Fibroblast of the aortic adventitia (primary cell): ENCODE measurements at regions not wholly inside any gene's neighbourhood (a gene's known extent, or its start where the extent isn't known, plus 50 kb on each side); places are given as distances from the start of the nearest gene placed in this dataset.

Source experiments
- DNase-seq: peaks from one replicate; pipeline ENCODE4 v3.0.0-alpha.2; 2010; ENCODE audit warnings: low read depth
- H3K4me3 ChIP-seq: 2 replicates; pipeline ENCODE4 v1.5.1; 2011; ENCODE audit warnings: low read depth, mild to moderate bottlenecking, control low read depth, low read length, moderate library complexity
- TF ChIP-seq, protein P1 (sequence below): IDR thresholded peaks from 2 replicates; pipeline ENCODE4 v1.5.1; 2011; ENCODE audit warnings: mild to moderate bottlenecking, low read length, control low read depth, inconsistent platforms; ENCODE audit not compliant: insufficient read depth

DNA sequence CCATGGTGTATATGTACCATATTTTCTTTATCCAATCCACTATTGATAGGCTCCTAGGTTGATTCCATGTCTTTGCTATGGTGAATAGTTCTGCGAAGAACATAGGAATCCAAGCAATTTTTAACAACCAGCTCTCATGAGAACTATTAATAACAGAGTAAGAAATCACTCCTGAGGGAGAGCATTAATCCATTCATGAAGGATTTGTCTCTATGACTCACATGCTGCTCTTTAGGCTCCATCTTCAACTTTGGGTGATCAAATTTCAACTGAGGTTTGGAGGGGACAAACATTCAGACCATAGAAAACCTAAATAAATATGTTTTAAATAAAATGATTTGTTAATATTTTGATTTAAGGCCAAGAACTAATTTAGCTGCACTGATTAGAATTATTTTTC, 147.4 kb downstream of the NSUN3 start:
- H3K4me3 ChIP-seq, result no peak overlapping the region
- TF ChIP-seq, protein P1, sequence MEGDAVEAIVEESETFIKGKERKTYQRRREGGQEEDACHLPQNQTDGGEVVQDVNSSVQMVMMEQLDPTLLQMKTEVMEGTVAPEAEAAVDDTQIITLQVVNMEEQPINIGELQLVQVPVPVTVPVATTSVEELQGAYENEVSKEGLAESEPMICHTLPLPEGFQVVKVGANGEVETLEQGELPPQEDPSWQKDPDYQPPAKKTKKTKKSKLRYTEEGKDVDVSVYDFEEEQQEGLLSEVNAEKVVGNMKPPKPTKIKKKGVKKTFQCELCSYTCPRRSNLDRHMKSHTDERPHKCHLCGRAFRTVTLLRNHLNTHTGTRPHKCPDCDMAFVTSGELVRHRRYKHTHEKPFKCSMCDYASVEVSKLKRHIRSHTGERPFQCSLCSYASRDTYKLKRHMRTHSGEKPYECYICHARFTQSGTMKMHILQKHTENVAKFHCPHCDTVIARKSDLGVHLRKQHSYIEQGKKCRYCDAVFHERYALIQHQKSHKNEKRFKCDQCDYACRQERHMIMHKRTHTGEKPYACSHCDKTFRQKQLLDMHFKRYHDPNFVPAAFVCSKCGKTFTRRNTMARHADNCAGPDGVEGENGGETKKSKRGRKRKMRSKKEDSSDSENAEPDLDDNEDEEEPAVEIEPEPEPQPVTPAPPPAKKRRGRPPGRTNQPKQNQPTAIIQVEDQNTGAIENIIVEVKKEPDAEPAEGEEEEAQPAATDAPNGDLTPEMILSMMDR, result no peak
- DNase-seq, result no peak

DNA sequence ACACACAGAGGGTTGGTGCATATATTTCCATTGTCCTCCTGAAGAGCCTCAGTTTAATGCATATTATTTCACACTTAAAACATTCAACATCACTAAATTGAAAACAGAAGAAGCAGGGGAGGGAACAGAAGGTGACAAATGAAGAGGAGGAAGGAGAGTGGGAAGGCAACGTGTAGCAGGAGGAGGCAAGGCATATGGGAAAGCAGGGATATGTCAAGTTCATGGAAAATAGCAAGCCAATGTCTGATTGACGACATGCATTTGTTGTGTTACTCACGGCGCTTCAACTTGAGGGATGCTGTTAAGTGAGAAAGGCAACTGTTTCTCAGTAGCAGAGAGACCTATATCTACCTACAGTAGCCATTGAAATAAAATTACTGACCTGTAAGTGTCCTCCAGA, 154.5 kb downstream of the NSUN3 start:
- TF ChIP-seq, protein P1, result no peak
- DNase-seq, result no peak
- H3K4me3 ChIP-seq, result no peak overlapping the region

DNA sequence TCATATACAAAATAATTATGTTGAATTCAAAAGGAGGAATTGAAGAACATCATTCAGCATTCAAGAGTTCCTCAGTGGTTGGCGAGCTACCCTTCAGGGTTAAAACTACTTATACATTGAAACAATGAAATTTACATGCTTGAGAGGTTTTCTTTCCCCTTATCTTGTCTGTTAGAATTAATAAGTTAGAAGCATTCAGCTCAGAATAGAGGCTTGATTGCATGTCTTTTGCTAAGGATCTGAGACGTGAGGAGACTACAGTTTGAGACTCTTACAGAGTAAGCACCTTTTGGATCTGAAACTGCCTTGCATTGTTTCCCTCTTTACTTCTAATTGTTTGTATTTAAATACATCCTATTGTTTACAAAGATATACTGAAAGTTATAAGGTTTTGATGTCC, 157.6 kb downstream of the NSUN3 start:
- no peak for DNase-seq
- no peak overlapping the region for H3K4me3 ChIP-seq
- TF ChIP-seq, protein P1, result no peak

DNA sequence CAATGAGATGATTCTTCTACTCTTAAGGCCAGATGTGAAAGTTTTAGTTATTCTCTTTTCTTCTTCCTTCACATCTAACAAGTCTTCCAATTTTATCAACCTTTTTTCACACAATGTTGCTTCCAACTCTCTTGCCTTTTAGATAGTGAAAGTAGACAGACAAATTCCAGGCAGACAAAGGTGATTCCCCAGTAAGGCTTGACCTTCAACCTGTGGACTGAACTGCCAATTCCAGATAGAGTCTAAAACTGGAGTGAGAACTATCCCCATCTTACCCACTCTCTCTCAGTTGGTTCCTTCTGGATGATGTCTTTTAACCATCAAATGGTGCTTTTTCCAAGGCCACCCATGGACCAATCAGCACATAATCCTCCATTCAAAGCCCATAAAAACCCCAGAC, 159.0 kb downstream of the NSUN3 start:
- no peak for DNase-seq
- H3K4me3 ChIP-seq, result no peak overlapping the region
- TF ChIP-seq, protein P1, result no peak

DNA sequence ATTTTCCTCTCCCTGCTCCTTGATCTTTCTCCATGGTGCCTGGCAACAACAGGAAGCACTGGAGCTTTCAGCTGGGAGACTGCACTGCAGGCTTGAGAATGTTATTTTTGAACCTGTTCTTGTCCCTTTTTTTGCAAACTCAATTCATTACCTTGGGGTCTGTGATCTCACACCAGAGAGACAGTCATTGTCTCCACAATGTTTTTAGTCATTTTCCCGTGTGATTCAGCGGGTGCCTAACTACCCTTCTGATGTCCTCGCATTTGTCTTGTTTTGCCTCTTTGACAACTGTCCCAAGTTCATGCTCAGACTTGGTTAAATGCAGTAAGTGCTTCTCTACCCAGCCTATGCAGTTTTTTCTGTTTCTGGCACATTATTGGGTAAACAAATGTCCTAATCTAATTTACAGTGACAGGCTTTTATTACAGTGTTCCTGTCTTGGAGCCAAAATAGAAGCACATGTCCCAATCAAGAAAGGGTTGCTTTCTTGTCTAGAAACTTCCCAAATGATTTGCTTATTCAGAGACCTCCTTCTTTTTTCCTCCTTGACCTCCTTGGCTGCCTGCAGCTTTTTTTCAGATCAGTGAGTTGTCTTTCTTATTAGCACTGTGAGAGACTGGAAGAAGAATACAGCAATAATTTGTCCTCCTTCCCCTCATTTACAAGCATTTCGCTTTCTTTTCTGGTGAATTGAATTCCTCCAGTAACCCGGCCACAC, 162.4 kb downstream of the NSUN3 start:
- no peak overlapping the region for H3K4me3 ChIP-seq
- DNase-seq, result peak; percentile 4

DNA sequence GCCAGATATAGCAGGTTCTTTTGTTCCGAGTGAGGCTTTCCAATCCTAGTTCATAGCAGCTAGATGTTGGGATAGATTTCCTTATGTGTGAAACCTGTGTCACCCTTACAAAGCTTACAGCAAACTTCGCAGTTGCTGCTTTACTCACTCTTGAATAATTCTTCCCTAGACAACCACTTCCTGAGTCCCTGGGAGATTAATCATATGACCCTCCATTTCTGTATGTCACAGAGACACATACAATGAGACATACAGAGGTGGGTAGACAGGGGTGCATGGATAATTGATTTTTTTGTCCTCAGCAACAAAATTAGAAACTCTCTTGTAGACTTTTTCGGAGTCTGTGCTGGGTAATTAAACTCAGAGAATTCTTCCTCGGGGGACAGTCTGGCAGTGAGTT, 163.2 kb downstream of the NSUN3 start:
- peak; percentile 44 for DNase-seq
- TF ChIP-seq, protein P1, result no peak
- H3K4me3 ChIP-seq, result no peak overlapping the region

More for the DNA sequence above, 162.4 kb downstream of the NSUN3 start:
- TF ChIP-seq, protein P1, result no peak

DNA sequence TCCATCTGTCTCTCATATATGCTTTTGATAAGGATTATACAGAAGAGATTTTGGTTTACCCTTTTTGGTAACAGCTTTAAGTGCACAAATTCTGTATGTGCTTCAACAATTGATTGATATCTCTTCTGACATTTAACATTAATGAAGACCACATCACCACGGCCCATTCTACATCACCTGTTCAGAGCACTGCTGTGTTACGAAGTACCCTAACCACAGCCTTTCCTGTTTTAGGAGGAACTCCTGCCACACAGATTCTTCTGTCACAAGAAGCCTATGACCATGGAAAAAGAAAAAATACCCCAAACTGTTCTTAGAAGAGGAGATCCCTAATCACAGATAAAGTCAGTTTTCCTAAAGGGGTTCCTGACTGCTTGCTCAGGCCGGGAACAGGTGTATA, 170.1 kb downstream of the NSUN3 start:
- DNase-seq, result no peak
- TF ChIP-seq, protein P1, result no peak
- no peak overlapping the region for H3K4me3 ChIP-seq
